DMS79 treated with DMSO at 0.1 percent for 48 hours (cell line): ENCODE measurements at regions not wholly inside any gene's neighbourhood (a gene's known extent, or its start where the extent isn't known, plus 50 kb on each side); places are given as distances from the start of the nearest gene placed in this dataset.
"Not testable (repeated sequence)": the region's sequence is repeated elsewhere in the genome, so short reads cannot be mapped to it uniquely, and the experiment has no call there.

Source experiments
- DNase-seq: peaks from one replicate; lab custom pipeline; 2025; lab: John Stamatoyannopoulos, UW

DNA sequence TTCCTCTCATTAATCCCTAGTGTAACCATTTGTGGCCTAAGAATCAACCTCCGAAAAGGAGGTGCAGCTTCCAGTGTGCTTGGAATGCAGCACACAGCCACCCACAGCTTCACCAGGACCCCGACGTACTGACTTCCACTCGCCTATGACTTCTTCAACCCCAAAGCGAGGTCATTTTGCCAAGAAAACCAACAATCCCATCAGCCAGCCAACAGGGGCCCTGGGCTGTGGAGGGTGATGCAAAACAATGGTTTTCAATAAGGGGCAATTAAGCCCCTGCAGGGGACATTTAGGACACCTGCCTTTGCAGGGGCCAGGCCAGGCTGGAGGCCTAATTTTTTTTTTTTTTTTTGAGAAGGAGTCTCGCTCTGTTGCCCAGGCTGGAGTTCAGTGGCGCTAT is 158.1 kb upstream of the SKOR2 start:
- DNase-seq: no peak

DNA sequence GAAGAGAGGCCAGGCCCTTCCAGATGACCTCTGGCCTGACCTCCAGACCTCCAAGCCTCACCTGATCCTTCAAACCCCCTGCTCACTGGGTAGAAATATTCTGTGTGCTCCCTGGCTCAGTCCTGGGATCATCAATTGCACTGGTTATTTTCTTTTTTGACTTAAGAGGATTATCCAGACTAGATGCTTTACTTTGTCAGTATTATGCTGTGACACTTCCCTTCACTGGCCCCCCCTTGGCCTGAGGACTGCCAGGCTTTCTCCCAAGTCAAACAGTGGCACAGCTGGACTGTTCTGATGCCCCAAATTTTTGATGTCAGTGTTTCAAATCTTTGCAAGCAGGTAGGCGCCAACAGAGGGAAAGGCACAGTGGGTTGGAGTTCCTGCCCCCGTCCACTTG is 156.3 kb upstream of the SKOR2 start:
- DNase-seq: no peak

DNA sequence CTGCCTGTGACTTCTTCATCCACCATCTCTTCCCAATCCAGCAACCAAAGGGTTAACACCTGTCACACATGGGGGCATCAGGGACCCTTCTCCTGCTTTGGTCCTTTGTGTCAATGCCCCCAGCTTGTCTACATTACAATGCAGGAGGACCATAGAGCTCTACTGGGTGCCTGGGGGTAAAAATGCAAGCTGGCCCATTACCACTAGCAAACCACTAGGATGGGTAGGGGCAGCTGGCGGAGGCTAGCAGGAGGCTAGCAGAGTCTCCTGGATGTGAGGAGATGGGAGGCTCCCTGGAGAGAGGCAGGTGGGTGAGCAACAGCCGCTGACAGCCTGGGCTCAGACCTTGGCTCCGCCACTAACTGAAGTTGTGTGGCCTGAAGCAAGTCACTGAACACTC is 153.4 kb upstream of the SKOR2 start:
- DNase-seq: no peak

DNA sequence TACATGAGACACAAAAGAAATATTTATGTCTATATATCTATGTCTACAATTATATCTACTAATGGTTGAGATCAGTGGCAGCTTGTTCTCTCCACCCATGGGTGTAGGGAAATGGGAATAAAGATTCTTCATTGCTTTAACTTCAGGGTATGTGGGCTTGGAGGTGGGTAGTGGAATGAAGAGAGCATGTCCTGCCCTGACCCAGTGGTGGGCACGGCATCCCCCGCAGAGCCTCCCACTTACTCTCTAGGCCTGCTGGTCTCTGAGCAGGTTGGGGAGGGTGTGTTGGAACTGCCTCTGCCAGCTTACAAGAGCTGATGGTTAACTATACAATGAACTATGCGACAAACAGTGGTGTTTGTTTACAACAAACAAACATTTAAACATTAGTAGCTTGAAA is 152.5 kb upstream of the SKOR2 start:
- DNase-seq: no peak

DNA sequence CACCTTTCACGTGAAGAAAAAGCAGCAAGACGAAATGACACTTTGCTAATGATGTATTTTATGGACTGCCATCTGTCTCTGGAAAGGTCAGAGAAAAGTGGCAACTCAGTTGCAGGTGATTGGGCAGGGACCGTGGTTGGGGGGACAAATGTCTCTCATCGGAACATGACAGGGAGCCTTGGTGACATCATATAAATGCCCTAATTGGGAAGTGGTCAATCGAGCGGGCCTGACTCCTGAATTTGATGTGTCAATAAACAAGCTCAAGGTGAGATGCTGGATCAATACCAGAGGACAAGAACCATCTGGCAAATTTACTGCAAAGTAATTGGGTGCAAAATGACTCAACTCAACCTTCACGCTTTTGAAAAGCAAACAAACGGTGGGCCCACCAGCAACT is 151.9 kb upstream of the SKOR2 start:
- DNase-seq: no peak

GRCh38 chr18:47399475-47399874 is 148.0 kb upstream of the SKOR2 start:
- no peak for DNase-seq

GRCh38 chr18:47397671-47398319 is 146.3 kb upstream of the SKOR2 start:
- DNase-seq: no peak

- DNase-seq: no peak
These were observed 140.2 kb upstream of the SKOR2 start for GRCh38 chr18:47391665-47392064.

DNA sequence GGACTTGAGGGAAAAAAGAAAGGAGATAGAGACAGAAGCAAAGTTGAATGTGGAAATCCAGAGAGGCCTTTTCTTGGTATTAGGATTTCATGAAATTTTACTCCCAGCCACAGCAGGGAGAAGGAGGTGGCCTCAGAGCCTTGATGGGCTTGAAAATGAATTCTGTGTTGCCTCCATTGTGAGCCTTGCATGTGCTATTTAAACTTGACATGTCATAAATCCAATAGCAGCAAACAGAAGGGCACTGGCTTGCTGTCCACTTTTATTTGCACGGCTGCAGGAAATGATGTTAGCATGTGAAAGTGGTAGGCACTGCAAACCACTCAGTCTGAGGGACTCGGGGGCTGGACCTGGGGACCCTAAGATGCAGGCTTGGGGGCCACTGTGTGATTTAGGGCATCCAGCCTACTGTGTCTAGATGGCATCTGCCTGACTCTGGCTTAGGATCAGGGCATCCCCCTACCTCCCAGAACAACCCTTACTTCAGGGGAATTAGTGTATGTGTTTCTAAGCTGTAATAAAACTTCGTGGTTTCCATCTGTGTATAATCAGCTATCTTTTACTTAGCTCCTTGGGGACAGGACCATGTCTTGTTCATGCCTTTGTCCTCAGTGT is 139.1 kb upstream of the SKOR2 start:
- DNase-seq: no peak

GRCh38 chr18:47389210-47389609 is 137.8 kb upstream of the SKOR2 start:
- no peak for DNase-seq

- no peak for DNase-seq
These were observed 136.4 kb upstream of the SKOR2 start for GRCh38 chr18:47387864-47388263.

DNA sequence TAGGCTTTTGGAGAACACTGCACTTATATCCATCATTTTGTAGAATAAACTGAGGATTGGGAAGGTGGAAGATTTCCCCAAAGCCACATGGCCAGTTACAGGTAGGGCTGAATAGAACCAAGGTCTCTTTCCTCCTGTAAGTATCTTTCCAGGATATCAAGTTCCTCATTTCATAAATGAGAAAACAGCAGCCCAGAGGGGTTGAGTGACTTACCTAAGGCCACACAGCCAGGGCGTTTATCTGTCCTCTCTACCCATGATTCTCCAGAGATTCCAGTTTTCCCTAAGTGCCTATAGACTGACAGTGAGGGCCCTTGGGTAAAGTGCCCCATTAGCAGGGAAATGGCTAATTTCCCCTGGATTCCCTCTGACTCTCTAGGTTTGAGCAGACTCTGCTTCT is 132.3 kb upstream of the SKOR2 start:
- no peak for DNase-seq

DNA sequence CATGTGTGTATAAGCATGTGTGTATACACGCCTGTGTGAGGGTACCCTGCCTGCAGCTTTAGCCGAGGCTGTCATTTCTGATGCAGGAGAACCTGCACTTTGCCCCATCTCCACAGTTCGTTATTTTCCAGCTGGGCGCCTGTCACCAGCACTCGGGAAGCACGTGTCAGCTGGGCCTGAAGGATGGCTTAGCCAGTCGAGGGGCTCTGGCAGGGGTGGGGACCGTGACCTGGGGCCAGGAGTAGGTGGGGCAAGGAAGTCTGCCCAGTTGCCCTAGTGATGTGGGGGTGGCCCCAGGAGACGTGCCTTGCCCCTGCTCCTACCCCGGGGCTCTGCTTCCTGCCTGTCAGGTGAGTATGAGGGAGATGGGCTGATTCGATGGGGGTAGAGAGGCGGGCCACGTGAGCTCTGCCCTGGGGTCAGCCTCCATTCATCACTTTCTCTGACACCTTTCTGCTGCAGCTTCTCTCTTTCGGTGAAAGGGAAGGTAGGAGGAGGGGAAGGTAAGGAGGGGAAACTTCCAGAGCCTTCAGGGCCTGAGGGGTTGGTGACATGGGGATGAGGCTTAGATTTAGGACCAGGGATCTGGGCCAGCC is 130.6 kb upstream of the SKOR2 start:
- DNase-seq: no peak

GRCh38 chr18:47380153-47380552 is 128.7 kb upstream of the SKOR2 start:
- no peak for DNase-seq

DNA sequence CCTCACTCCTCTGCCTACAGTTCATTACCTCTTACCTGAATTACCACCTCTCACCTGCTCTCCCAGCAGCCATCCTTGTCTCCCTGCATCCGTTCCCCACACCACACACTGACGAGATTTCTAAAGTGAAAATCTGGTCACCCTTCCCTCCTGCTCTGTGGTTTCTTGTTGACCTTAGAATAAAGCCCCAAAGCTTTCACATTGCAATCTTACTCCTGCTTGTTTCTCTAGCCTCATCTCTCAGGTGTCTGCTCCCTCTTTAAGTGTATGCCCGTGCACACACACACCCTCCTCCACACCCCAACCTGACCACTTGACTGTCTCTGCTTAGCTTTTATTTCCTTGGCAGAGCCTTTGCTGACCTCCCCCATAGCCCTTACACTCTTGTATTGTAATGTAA is 122.0 kb upstream of the SKOR2 start:
- DNase-seq: no peak

DNA sequence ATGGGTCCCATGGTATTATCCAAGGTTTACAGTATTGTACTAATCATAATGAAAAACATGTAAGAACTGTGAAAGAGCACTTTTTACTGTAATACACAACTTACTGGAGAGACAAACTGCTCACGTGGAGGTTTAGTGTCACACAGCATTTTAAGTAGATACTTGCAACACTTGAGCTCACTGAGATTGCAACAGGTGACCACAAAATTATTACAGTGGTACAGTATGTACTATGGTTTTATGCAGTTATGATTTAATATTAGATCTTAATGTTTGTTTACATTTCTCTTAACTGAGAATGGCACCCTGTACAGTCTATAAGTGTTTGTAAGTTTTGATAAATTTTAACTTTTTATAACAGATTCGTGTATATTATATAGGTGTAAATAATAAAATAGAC is 118.6 kb upstream of the SKOR2 start:
- DNase-seq: no peak

- not testable (repeated sequence) for DNase-seq
These were observed 102.6 kb upstream of the SKOR2 start for GRCh38 chr18:47354061-47354460.

DNA sequence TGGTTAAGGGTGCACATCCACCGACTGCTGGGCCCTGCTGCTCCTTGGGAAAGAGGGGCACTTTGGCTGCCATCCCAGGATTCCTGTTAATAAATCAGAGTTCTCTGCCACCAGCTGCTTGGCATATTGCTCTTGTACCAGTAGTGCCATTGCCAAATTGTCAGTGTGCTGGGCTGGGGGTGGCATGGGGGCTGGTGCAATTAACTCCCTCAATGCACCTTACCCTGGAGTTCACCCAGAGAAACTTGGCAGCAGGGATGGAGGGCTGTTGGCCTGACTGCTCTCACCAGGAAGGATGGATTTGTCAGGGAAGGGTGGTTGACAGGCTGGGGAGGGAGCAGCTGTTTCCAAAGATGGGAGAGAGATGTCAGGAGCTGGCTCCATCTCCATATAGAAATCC is 94.6 kb upstream of the SKOR2 start:
- no peak for DNase-seq

- no peak for DNase-seq
These were observed 93.8 kb upstream of the SKOR2 start for GRCh38 chr18:47345291-47345690.

DNA sequence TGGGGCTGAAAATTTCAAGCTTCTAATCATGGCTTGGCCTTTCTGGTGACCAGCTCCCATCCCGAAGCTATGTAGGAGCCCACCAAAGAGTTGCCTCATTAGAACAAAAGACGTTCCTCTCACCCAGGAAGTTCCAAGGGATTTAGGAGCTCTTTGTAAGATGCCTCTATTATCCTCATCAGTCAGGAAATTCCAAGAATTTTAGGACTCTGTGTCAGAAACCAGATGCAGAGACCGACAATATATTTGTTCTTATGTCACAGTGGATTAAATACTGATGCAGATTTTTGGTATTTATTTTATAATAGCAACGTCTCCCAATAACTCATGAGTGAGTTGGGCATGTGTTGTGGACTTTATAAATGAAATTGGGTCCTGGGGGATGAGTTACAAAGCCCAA is 91.8 kb upstream of the SKOR2 start:
- no peak for DNase-seq

DNA sequence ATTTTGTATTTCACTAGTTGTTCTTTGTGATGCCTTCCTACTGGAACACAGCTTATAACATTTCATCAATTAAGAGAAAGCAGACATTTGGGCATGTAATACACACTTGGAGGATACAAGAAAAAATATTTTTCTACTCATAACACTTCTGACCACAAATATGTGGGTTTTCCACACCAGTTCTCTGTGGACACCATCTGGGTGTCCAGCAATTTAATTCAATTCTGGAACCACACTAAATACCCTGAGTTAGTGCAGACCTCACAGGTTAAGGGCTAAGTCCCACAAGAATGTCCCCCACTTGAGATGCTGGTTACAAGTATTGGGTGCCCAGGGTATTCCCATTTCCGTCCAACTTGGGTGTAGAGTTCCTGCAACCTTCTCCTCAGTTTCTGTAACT is 91.1 kb upstream of the SKOR2 start:
- DNase-seq: no peak

GRCh38 chr18:47341678-47342077 is 90.2 kb upstream of the SKOR2 start:
- no peak for DNase-seq

GRCh38 chr18:47334966-47335365 is 83.5 kb upstream of the SKOR2 start:
- no peak for DNase-seq
